ENCODE measurements at regions not wholly inside any gene's neighbourhood (a gene's known extent, or its start where the extent isn't known, plus 50 kb on each side); places are given as distances from the start of the nearest gene placed in this dataset.

DNA sequence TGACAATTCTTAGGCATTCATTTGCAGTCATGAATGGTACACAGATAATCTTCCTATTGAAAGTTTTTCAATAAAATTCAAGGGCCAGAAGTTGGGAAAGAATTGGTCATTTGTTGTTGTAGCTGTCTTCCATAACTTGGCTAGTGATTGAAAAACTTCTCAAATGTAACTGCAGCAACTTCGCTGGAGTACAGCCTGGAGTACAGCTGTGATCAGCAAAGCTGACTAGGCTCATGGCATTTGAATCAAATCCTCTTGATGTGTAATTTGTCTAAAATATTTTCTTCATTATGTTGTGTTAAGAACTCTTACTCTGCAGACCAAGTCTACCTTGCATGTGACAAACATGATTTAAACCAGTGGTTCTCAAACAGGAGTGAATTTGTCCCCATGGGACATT is 226.5 kb upstream of the STEAP1 start (continued):
- no peak for TF ChIP-seq ZNF347 (CRISPR knock-in tag; IDR thresholded peaks at IDR 0.05; ENCODE audit: low read depth)
- no peak for TF ChIP-seq ZNF184 (CRISPR knock-in tag; IDR thresholded peaks at IDR 0.05)

DNA sequence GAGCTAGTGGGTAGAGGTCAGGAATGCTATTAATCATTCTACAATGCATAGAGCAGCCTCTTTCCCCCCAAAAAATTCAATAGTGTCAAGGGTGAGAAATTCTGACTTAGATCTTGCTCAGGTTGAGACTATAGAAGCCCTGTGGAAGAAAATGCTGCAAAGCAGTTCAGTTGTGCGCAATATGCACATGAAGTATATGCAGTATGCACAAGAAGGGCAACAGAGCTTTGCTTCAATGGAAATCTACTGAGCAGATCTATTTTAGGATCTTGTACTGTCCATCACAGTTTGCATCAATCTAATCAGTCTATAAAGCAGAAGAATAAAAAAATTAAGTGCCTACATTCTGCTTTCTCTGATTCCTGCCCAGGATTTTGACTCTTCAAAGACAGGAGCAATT is 225.8 kb upstream of the STEAP1 start:
- ChIA-PET POLR2A (no interaction called here), CTCF (ENCODE audit: low intra/inter-chr PET ratio) (no interaction called here)
- Histone ChIP-seq H3K9me3 (replicated peaks; ENCODE audit: control insufficient read depth, insufficient read depth, low read depth, low read length) (no peaks in the 10 kb centered on the region; the same call in 1 of the 2 replicates), H3K4me2 (ENCODE audit: insufficient read depth, low read length) (no peak overlapping the region), H3K79me2 (ENCODE audit: control insufficient read depth, insufficient read depth, low read length) (no peaks in the 10 kb centered on the region), H3K36me3 (ENCODE audit: control insufficient read depth, insufficient read depth, low read length) (no peaks in the 10 kb centered on the region), H3K4me1 (replicated peaks in 1 of 2; ENCODE audit: control insufficient read depth in 2 of 2, insufficient read depth in 2 of 2, low read length in 2 of 2) (no peaks in the 10 kb centered on the region), H2AFZ (ENCODE audit: low read depth, low read length) (no peak overlapping the region), H4K20me1 (replicated peaks; ENCODE audit: control insufficient read depth, insufficient read depth, low read length) (no peaks in the 10 kb centered on the region), H3K9ac (ENCODE audit: insufficient read depth in 1 of 2, low read depth in 2 of 2, low read length in 2 of 2) (no peak overlapping the region), H3K4me3 (no peak overlapping the region), H3K27ac (ENCODE audit: extremely low read depth, low read depth, low read length) (no peak overlapping the region), H3K27me3 (ENCODE audit: control insufficient read depth in 2 of 2, insufficient read depth in 2 of 2, low read length in 2 of 2) (no peaks in the 10 kb centered on the region), H3K9me1 (ENCODE audit: control insufficient read depth, insufficient read depth, low read length) (no peaks in the 10 kb centered on the region)
- no TSS peak for BruUV-seq (replicated peaks)
- DNase-seq (ENCODE audit: extremely low read depth in 1 of 4, low spot score in 3 of 4), result no peak
- intact Hi-C loops (cut with micrococcal nuclease), result no loop called here
- no peak for FAIRE-seq
- 0% methylated on average over 1 of the region's 1 CpG for WGBS (ENCODE audit: insufficient coverage, low coverage, missing lambda C conversion rate)
- ATAC-seq, result no peak
- in situ Hi-C loops (cut with MboI), result no loop called here
- TF ChIP-seq, protein P1, sequence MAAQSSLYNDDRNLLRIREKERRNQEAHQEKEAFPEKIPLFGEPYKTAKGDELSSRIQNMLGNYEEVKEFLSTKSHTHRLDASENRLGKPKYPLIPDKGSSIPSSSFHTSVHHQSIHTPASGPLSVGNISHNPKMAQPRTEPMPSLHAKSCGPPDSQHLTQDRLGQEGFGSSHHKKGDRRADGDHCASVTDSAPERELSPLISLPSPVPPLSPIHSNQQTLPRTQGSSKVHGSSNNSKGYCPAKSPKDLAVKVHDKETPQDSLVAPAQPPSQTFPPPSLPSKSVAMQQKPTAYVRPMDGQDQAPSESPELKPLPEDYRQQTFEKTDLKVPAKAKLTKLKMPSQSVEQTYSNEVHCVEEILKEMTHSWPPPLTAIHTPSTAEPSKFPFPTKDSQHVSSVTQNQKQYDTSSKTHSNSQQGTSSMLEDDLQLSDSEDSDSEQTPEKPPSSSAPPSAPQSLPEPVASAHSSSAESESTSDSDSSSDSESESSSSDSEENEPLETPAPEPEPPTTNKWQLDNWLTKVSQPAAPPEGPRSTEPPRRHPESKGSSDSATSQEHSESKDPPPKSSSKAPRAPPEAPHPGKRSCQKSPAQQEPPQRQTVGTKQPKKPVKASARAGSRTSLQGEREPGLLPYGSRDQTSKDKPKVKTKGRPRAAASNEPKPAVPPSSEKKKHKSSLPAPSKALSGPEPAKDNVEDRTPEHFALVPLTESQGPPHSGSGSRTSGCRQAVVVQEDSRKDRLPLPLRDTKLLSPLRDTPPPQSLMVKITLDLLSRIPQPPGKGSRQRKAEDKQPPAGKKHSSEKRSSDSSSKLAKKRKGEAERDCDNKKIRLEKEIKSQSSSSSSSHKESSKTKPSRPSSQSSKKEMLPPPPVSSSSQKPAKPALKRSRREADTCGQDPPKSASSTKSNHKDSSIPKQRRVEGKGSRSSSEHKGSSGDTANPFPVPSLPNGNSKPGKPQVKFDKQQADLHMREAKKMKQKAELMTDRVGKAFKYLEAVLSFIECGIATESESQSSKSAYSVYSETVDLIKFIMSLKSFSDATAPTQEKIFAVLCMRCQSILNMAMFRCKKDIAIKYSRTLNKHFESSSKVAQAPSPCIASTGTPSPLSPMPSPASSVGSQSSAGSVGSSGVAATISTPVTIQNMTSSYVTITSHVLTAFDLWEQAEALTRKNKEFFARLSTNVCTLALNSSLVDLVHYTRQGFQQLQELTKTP (IDR thresholded peaks at IDR 0.05; ENCODE audit: low read depth in 1 of 2, partially characterized antibody in 2 of 2), result no peak
- TF ChIP-seq GATA2 (CRISPR knock-in tag; IDR thresholded peaks at IDR 0.05) (no peak), DNMT1 (IDR thresholded peaks at IDR 0.05) (no peak), SAFB2 (IDR thresholded peaks at IDR 0.05; ENCODE audit: borderline replicate concordance, low read depth, low read length, severe bottlenecking) (no peak), CC2D1A (IDR thresholded peaks at IDR 0.05) (no peak), CBX3 (IDR thresholded peaks at IDR 0.05; ENCODE audit: borderline replicate concordance in 1 of 2, low read length in 2 of 2) (no peak), RFX1 (IDR thresholded peaks at IDR 0.05) (no peak), PHF20 (IDR thresholded peaks at IDR 0.05; ENCODE audit: partially characterized antibody) (no peak), CCNT2 (IDR thresholded peaks at IDR 0.05; ENCODE audit: borderline replicate concordance, extremely low read depth, insufficient read length, low read depth, low read length) (no peak), CREB1 (IDR thresholded peaks at IDR 0.05) (no peak), CREB1 (CRISPR knock-in tag; IDR thresholded peaks at IDR 0.05) (no peak), BRF1 (IDR thresholded peaks at IDR 0.05; ENCODE audit: borderline replicate concordance, extremely low read depth, insufficient read length) (no peak), MAFK (IDR thresholded peaks at IDR 0.05; ENCODE audit: low read length) (no peak), FOXA1 (IDR thresholded peaks at IDR 0.05; ENCODE audit: borderline replicate concordance) (no peak), MCM7 (IDR thresholded peaks at IDR 0.05) (no peak), ZFPM2 (CRISPR knock-in tag; IDR thresholded peaks at IDR 0.05) (no peak), ZNF197 (CRISPR knock-in tag; IDR thresholded peaks at IDR 0.05; ENCODE audit: low read depth) (no peak), PCBP1 (IDR thresholded peaks at IDR 0.05; ENCODE audit: low read depth, low read length, poor library complexity, severe bottlenecking) (no peak), ZNF175 (CRISPR knock-in tag; IDR thresholded peaks at IDR 0.05; ENCODE audit: low read depth) (no peak)

Measured in K562 (cell line).